Cardiac muscle cell (in vitro differentiated cells and primary cell): ENCODE measurements at regions not wholly inside any gene's neighbourhood (a gene's known extent, or its start where the extent isn't known, plus 50 kb on each side); places are given as distances from the start of the nearest gene placed in this dataset.

ENCODE experiments used
- DNase-seq, 2 donors: peaks; one replicate each; pipeline versions ENCODE4 v3.0.0 to v3.0.0-alpha.2; 2010 to 2017; ENCODE audit warnings: low read depth in 1 of 2, low spot score in 1 of 2
- H3K27ac ChIP-seq: fragments of 200-600 bp; sonication (generic); 2 replicates; pipeline ENCODE4 v1.5.1; 2016
- H3K27me3 ChIP-seq: fragments of 200-600 bp; sonication (generic); 2 replicates; pipeline ENCODE4 v1.6.0; 2016; ENCODE audit warnings: control low read depth
- H3K36me3 ChIP-seq: fragments of 200-600 bp; sonication (generic); 2 replicates; pipeline ENCODE4 v1.5.1; 2016; ENCODE audit warnings: control low read depth
- H3K4me1 ChIP-seq: fragments of 200-600 bp; sonication (generic); 2 replicates; pipeline ENCODE4 v1.8.1; 2017; ENCODE audit warnings: low read depth, mild to moderate bottlenecking, mixed run types
- H3K4me3 ChIP-seq: fragments of 200-600 bp; sonication (generic); 2 replicates; pipeline ENCODE4 v1.5.1; 2016; ENCODE audit warnings: mild to moderate bottlenecking
- H3K9me3 ChIP-seq: fragments of 200-600 bp; sonication (generic); 2 replicates; pipeline ENCODE4 v1.5.1; 2017; ENCODE audit warnings: low read depth, mild to moderate bottlenecking, control low read depth
- TF ChIP-seq, protein P1 (sequence below): IDR thresholded peaks from 2 replicates; pipeline ENCODE4 v1.5.1; 2012; ENCODE audit warnings: low read depth, mild to moderate bottlenecking, low read length

DNA sequence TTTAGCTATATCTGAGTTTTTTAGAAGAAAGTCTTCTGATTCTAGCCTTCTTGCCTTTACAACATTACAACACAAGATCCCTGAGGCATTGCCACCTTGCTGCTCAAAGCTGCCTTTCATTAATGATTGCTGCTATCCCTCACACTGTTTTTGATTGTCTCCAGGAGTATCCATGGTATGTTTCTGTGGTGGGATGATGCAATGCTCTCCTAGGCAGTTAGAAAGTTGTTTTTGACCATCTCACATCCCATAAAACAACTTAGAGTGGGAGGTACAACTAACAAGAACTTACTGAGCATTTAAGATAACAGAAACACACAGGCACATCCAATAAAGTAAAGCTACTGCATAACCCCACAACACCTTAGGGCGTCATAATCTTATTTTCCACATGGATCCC is 1156.0 kb upstream of the LRRTM3 start:
- no peak for DNase-seq
- Histone ChIP-seq H3K9me3 (no peaks in the 10 kb centered on the region), H3K4me1 (no peaks in the 10 kb centered on the region), H3K27ac (no peak overlapping the region), H3K36me3 (no peaks in the 10 kb centered on the region), H3K27me3 (no peaks in the 10 kb centered on the region), H3K4me3 (no peak overlapping the region)
- TF ChIP-seq, protein P1, sequence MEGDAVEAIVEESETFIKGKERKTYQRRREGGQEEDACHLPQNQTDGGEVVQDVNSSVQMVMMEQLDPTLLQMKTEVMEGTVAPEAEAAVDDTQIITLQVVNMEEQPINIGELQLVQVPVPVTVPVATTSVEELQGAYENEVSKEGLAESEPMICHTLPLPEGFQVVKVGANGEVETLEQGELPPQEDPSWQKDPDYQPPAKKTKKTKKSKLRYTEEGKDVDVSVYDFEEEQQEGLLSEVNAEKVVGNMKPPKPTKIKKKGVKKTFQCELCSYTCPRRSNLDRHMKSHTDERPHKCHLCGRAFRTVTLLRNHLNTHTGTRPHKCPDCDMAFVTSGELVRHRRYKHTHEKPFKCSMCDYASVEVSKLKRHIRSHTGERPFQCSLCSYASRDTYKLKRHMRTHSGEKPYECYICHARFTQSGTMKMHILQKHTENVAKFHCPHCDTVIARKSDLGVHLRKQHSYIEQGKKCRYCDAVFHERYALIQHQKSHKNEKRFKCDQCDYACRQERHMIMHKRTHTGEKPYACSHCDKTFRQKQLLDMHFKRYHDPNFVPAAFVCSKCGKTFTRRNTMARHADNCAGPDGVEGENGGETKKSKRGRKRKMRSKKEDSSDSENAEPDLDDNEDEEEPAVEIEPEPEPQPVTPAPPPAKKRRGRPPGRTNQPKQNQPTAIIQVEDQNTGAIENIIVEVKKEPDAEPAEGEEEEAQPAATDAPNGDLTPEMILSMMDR = no peak

GRCh38 chr10:65778753-65779152 is 1147.1 kb upstream of the LRRTM3 start:
- TF ChIP-seq, protein P1 = no peak
- Histone ChIP-seq H3K9me3 (no peaks in the 10 kb centered on the region), H3K36me3 (no peaks in the 10 kb centered on the region), H3K27ac (no peak overlapping the region), H3K27me3 (no peaks in the 10 kb centered on the region), H3K4me3 (no peak overlapping the region), H3K4me1 (no peaks in the 10 kb centered on the region)
- no peak for DNase-seq

GRCh38 chr10:65779985-65780384 is 1145.9 kb upstream of the LRRTM3 start:
- TF ChIP-seq, protein P1 = no peak
- Histone ChIP-seq H3K27ac (no peak overlapping the region), H3K4me1 (no peaks in the 10 kb centered on the region), H3K27me3 (no peaks in the 10 kb centered on the region), H3K9me3 (no peaks in the 10 kb centered on the region), H3K4me3 (no peak overlapping the region), H3K36me3 (no peaks in the 10 kb centered on the region)
- no peak for DNase-seq

DNA sequence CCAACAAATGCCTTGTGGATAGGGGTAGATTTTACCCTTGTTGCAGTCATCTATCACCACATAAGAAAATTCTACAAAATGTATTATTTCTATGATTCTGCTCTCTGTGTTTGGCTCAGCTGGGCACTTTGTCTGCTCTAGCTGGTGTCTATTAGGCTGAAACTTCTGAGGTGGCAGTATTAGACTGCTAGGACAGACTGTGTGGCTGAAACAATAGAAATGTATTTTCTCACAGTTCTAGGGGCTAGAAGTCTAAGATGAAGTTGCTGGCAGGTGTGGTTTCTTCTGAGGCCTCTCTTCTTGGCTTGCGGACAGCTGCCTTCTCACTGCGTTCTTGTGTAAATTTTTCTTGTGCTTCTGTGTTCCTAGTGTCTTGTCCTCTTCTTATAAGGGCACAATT is 1139.6 kb upstream of the LRRTM3 start:
- no peak overlapping the region for H3K4me3 ChIP-seq
- H3K9me3 ChIP-seq = no peaks in the 10 kb centered on the region
- DNase-seq = no peak
- H3K36me3 ChIP-seq = no peaks in the 10 kb centered on the region
- H3K27ac ChIP-seq = no peak overlapping the region
- no peaks in the 10 kb centered on the region for H3K27me3 ChIP-seq
- TF ChIP-seq, protein P1 = no peak
- H3K4me1 ChIP-seq = no peaks in the 10 kb centered on the region

- no peak overlapping the region for H3K4me3 ChIP-seq
- DNase-seq = no peak
- no peaks in the 10 kb centered on the region for H3K4me1 ChIP-seq
- no peaks in the 10 kb centered on the region for H3K27me3 ChIP-seq
- no peak overlapping the region for H3K27ac ChIP-seq
- TF ChIP-seq, protein P1 = no peak
- H3K9me3 ChIP-seq = no peaks in the 10 kb centered on the region
- no peaks in the 10 kb centered on the region for H3K36me3 ChIP-seq
These were observed 1138.3 kb upstream of the LRRTM3 start for GRCh38 chr10:65787571-65787970.

DNA sequence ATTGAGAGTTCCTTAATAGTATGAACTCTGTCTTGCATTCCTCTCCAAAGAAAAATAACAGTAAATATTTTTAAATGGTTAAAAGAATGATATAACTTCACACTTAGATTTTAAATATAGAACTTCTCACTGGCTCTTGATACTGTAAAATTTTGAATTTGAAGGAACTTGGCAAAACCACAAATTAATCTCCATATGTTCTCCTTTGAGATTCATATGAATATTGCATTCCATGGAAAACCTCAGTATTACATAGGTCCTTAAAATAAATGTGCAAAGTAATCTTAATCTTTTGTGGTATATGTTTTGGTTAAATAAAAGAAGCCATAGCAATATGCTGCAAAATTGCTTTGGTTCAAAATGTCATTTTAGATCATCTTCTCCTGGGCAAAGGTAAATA is 1137.6 kb upstream of the LRRTM3 start:
- Histone ChIP-seq H3K9me3 (no peaks in the 10 kb centered on the region), H3K36me3 (no peaks in the 10 kb centered on the region), H3K4me1 (no peaks in the 10 kb centered on the region), H3K27me3 (no peaks in the 10 kb centered on the region), H3K4me3 (no peak overlapping the region), H3K27ac (no peak overlapping the region)
- TF ChIP-seq, protein P1 = no peak
- no peak for DNase-seq
